NCI-H1092 treated with DMSO at 0.1 percent for 48 hours (cell line): ENCODE measurements at regions not wholly inside any gene's neighbourhood (a gene's known extent, or its start where the extent isn't known, plus 50 kb on each side); places are given as distances from the start of the nearest gene placed in this dataset.

Experiments used
- DNase-seq: peaks from one replicate; lab custom pipeline; 2025; lab: John Stamatoyannopoulos, UW

DNA sequence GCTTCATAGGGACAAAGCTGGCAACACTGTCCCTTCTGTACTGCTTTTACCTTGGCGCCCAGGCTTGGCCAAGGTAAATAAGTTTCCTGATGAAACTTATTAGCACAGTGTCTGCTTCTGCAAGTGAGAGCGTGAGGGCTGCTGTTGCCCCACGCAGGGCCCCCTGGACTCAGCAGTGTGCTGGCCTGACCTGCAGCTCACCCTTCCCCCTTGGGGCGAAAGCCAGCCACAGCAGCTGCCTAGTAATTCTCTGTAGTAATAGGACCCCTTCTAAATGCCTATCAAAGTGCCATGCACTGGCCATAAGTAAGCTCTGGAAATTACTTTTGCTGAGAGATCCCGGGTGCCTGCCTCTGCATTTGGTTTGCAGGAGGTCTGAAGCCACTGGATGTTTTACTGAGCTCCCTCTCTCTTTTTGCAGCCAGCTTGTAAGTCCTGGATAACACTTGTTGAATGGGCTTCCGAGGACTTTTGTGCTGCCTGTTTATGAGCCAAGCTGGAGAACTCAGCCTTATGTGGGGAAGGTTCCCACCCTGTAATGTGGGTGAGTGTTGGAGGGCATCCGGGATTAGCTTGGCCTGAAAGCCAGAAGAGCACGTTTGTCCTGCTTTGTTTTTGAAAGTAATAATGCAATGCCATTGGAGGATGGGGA is 293.9 kb downstream of the C7orf25 start:
- no peak for DNase-seq

DNA sequence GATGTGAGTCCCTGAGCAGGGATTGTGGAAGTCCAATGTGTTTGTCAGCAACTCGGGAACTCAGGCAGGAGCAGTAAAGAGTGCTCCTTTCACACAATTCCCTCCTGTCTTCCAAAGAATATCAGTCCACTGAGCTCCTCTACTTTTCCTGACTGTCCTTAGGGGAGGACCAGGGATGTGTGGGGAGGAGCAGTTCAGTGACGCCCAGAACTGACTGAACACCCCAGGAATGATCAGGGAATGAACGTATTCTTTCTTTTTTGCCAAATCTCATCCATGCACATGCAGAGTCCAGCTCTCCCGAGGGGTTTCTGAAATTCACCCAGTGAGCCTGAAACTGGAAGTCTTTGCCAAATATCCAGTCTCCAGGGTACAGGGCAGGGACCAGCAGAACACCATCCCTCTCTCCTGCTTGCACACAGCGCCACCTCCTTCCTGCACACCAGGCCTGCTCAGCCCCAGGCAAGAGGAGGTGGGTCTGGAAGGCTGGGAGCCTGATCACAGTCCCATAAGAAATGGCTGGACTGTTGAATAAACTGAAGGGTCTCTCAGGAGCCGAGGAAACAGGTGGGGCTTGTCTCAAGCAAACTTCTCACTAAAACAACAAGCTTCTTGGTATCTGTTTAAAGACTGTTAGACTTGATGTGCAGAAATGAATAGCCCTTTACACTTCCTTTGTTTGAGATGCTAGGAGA is 294.7 kb downstream of the C7orf25 start:
- DNase-seq = no peak

DNA sequence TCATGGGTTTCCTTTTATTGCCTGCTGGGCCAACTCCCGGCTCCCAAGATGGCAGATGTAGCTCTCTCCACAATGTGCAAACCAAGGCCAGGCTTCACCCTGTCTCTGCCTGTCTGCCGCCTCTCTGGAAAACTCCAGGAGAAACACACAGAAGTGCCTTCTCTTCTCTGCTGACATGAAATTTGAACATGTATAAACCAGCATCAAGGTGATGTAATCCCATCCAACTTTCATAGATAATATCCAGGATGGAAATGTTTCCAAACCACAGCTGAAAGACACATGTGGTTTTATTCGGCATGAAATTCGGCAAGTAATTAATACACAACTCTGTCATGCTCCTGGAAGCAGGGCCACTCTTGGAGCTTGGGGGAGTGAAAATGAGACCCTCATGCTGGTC is 297.2 kb downstream of the C7orf25 start:
- DNase-seq = no peak

DNA sequence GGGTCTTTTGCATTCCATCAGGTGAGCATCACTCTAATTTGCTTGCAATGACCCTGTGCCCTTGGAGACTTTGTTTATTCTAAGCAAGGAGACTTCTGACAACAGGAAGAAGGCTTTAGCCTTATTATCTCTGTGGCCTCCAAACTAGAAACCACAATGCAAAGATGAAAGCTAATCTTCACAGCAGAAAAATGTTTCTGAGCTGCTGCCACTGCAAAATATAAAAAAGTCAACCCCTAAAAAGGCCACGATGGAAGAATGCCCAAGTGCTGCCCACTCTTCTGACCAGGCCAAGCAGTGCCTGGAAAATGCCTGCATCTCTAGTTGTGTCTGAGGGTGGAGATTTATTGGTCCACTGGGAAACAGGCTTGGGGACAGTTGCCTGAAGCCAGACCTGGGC is 299.9 kb downstream of the C7orf25 start:
- no peak for DNase-seq

DNA sequence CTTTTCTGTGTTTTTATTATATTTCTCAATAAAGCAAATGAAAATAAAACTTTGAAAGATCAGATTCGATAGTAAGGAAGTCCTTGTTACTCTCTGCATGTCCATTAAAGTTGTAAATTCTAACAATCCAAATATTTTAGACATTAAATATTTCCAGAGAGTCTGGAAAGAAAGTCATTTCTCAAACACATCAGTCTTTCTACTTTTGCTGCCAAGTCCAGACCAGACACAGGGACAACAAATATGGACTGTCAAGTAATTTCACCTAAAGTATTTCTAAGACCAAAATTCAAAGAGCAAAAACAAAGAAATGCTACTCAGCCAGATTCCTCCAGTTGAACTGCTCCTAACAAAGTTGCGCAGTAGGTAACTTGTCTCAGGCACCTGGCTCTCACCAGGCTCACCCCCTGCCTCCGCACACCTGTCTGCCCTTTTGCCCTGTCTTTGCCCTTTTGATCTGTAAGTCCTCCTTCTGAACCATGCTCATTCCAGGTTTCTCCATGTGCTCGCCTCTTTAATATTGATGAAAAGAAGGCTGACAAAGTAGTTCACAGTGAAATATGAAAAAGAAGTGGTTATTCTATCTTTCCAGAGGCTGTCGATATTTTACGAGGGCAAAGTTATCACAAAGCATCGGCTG is 300.5 kb downstream of the C7orf25 start:
- DNase-seq = no peak

DNA sequence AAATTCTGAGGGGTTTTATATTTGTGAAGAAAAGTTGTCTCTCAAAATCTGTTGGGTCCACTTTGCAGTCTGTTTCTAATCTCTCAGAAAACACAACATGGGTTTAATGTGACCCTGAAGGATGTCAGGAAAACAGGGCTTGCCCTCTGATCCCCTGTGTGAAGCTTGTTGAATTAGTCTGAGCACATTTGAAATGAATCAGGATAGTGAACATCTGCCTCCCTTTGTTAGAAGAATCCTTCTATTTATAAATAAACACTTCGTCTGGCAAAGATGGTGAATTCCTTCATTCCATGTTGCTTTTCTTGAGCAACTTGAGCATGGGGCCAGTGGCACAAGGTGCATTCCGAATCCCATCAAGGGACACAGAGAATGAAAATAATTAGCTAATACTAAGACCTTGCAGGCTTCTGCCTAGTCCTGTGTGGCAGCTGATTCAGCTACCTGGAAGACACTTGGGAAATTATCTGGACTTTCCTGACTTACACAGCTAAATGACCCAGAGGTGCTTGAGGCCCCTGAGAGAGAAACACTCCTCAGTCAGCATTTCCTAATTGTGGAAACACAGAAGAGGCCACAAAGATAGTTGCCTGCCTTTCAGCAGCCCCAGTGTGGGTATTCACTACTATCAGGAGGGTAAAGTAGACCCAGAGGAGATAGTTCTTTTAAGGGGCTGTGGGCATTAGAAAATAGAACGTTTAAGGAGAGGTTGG is 305.5 kb downstream of the C7orf25 start:
- DNase-seq = no peak

DNA sequence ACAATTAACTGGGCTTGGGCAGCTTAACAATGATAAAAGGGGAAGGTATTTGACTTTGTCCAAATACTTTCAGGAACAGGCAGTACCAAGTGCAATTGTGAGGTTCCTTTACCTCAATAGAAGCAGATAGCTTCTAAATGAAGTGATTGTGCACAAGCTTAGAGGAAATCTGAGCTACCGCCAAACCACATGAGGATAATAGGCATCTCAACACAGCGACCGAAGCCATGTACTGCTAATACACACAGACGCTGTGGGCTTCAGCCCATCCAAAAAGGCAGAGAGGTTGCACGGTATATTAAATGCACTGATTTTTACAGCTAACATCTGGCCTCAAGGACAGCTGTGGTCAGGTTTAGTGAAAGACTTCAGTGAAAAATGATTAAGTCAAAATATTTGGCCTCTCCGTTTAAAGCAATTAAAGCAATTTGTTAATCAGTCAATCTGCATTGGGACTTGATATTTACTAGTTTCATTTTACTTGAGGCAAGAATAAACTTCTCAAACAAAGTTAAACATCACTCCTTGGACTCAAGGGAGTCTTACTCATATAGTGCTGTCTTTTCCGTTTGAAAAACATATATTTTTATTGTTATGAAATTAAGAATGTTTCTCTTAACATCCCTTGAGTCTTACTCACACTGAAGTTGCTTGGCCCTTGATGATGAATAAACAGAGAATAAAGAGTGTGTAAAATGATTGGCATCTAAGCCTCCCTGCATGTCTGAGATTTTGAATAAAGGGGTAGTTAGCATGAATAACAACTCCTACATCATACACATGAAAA is 306.3 kb downstream of the C7orf25 start:
- DNase-seq = no peak

DNA sequence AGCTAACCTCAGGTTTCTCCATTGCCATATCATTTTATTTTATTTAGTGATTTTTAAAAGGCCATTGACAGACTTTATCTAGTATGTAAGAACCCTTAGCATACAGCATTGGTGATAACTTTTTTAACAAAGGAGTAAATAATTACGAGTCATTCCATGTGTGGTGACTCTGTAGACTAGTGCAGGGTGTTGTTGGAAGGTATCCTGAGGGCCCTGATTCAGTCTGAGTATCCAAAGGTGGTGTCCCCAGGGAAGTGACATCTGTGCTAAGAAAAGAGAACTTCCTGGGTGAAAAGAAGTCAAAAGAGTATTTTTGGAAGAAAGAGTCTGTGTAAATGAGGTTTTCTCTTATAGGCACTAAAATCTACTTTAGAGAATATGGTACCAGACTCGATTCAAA is 308.4 kb downstream of the C7orf25 start:
- no peak for DNase-seq

DNA sequence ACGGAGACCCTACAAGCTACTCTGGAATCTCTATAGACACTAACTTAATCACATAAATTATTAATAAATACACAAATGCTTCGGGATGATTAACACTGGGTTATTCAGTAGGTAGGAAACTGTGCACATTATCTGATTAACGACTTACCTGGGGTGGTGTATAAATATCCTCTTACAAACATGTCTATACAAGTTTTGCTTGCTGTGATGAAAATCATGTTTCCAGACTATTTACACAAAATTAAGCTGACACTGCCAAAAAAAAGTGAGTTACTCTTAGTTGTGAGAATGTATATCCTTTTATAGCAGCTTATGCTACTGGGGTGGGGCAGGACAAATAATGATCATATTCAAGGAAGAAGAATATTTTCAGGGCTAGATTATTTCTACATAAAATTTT is 314.6 kb downstream of the C7orf25 start:
- no peak for DNase-seq

DNA sequence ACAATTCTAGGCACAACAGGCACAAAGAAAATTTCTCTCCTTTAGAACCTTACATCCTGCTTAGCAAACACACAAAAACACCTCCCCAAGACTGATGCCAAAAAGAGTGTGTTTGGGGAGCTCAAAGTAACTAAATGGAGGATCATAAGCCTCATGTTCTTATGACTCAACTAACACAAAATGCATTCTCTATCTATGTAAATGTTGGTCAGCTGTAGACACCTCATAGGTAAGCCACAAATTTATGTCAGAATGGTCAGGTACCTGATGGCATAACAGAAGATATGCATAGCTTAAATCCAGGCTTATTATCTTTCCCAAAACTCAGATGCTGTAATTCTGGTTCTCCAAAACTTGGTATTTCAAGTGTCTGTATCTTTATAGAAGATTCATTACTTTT is 315.1 kb downstream of the C7orf25 start:
- no peak for DNase-seq

DNA sequence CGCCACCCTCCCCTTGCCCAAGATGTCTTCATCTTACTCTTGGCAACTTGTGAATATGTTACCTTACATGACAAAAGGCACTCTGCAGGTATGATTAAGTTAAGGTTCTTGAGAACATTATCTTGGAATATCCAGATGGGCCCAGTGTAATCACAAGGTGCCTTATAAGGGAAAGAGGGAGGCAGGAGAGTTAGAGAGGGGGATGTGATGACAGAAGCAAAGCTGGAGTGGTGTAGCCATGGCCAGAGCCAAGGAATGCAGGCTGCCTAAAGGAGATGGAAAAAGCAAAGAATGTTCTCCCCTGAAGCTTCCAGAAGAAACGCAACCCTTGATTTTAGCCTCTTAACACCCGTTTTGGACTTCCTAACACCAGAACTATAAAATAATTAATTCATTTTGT is 318.0 kb downstream of the C7orf25 start:
- no peak for DNase-seq

DNA sequence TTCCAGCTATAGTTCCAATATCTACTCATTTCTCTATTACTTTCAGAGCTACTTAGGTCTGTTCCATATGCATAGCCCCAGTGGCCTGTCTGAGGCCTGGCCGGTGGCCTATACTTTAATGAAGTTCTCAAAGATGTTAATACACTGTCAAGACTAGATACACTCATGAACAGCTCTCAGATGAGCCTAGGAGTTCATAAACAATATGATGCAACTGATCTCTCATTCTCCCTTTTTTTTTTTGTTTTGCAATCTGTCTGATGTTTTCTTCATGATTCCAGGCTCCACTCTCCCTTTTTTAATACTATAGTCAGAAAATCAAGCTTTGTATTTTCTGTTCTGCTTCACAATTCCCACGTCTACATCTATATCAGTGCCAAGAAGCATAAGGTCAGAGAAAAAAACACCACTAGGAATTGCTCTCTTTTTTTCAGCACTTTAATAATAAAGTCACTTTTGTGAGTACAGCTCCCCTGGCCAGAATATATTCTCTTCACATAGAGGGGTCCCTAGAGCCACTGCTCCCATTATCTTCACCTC is 321.0 kb downstream of the C7orf25 start:
- no peak for DNase-seq

DNA sequence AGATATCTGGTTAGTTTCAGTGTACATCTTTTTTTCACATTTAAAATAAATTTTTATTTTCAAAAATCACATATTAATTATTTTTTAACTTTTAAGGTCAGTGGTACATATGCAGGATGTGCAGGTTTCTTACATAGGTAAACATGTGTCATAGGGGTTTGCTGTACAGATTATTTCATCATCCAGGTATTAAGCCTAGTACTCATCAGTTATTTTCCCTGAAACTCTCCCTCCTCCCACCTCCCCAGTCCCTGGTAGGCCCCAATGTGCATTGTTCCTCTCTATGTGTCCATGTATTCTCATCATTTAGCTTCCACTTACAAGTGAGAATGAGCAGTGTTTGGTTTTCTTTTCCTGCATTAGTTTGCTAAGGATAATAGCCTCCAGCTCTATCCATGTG is 323.0 kb downstream of the C7orf25 start:
- no peak for DNase-seq

DNA sequence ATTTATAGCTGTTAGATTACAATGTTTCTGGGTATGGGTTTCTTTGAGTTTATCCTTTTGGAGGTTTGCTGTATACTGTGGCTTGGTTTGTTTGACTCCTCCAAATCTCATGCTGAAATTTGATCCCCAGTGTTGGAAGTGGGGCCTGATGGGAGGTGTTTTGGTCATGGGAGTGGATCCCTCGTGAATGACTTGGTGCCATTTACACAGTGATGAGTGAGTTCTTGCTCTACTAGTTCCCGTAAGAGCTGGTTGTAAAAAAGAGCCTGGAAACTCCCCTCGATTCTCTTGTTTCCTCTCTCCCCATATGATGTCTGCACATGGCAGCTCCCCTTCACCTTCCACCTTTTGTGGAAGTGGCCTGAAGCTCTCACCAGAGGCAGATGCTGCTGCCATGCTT is 324.1 kb downstream of the C7orf25 start:
- no peak for DNase-seq

DNA sequence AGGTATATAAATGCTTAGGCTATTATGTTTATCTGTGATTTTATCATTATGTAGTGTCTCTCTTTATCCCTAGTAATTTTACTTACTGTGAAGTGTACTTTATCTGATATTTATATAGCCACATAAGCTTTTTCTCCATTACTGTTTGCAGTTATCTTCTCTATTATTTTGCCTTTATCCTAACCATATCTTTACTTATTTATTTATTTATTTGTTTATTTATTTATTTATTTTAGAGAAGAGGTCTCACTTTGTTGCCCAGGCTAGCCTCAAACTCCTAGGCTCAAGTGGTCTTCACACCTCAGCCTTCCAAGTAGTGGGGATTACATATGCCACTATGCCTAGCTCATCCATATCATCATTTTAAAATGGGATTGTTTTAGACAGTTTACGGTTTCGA is 331.8 kb downstream of the C7orf25 start:
- no peak for DNase-seq

DNA sequence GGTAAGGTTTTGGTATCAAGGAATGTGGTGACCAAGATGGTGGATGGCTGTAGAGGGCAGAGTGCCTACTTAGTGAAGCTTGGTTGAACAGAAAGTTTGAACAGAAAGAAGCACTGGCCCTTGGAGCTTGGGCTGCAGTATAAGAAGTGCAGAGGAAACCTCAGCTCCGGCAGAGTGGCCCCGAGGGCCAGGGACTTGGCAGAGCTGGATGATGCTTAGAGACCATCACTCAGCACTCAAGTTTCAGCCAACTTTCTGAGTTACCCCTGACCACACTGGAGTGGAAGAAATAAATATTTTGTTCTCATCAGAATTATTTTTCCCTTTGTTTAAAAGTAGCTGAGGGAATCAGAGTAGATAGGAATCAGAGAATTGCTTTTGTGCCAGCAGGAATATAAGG is 336.7 kb downstream of the C7orf25 start:
- no peak for DNase-seq

DNA sequence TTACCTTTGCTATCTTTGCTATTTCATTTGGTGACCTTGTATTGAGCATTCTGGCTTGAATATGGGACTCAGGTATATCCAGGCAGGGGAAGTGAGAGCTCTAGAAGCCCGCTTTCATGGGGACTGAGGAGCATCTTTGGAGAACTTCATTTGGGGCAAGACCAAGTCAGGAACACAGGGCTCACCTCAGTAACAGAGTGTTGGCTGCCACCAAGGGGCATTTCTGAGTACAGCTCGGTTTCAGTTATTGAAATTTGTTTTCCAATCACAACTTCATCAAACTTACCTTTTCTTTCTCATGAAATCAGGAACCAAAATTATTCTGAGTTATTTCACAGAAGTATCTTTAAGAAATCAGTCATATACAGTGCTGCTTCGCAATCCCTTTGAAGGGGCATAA is 337.2 kb downstream of the C7orf25 start:
- no peak for DNase-seq

DNA sequence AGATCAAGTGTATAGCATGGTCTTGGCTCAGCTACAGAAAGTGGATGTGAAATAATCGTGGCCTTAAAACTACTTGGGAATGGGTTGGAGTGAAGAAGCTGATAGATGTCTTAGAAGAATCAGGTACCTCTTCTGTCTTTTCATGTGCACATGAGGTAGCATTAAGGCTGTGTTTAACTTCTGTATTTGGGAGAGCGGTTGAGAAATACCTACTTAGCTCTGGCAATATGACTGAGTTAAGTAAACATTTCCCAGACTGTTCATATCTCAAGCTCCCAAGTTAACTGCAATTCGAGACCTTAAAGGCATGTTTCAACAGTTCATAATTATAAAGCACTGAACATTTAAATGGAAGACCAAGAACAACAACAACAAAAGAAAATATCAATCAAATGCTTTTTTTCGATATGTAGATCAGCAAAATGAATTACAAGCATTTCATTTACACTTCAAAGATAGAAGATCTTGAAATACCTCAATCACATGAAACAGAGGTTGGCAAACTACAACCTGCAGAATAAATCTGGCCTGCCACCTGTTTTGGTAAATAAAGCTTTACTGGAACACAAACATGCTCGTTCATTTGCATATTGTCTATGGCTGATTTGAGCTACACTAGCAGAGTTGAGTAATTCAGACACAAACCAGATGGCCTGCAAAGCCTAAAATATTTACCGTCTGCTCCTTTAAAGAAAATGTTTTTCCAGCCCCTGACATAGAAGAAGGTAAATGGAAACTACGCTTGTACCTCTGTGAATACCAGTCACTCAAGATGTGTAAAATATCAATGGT is 337.1 kb upstream of the GLI3 start:
- no peak for DNase-seq

DNA sequence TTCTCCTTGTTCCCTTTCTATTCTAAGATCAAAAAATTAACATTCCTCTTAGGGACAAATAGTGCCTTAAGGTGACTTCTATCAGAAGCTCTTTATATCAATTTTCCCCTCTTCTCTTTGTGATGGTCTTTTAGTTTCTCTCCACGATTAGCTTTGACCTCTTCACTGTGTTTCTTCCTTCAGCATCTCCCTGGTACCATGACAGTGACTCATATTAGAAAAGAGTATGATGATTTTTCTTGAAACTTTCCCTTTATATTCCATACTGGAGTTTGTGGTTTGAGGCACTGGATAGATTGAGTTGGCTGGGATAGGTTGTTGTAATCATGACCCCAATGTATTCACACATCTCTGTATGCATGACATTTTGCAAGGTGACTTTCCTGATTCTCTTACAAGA is 335.6 kb upstream of the GLI3 start:
- no peak for DNase-seq

DNA sequence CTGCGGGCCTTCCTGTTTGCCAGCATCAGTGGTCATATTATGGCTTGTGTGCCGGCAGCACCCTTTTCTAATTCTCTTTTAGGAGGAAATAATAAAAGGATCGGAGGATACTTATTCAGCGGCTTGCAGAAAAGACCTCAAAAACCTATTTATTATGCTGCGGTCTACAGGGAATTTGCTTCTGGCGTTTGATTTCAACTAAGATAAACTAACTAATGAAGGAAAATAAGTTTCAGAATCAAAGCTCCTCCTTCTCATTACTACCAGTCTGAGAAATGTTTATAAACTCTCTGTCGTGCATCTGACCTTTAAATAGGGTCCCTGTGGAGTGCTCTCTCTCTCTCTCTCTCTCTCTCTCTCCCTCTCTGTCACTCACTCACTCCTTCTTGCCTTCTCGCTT is 335.0 kb upstream of the GLI3 start:
- DNase-seq = no peak

DNA sequence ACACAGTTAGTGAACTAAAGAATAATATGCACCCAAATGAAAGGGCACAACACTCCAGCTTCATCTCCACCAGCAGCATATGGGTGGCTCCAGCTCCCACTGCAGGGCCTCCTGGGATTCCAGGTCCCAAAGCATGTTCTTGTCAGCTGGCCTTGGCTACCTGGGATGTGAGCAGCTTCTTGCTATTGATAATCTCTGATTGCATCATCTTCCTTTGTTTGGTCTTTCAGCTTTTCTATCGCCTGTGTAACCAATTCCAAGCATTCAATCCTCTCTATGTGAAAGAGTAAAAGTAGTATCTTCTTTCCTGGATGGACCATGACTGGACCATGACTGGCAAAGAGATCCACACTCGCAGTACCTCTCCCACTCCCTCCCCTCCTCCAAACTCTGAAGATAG is 333.9 kb upstream of the GLI3 start:
- DNase-seq = no peak
